ENCODE measurements at regions not wholly inside any gene's neighbourhood (a gene's known extent, or its start where the extent isn't known, plus 50 kb on each side); places are given as distances from the start of the nearest gene placed in this dataset.

DNA sequence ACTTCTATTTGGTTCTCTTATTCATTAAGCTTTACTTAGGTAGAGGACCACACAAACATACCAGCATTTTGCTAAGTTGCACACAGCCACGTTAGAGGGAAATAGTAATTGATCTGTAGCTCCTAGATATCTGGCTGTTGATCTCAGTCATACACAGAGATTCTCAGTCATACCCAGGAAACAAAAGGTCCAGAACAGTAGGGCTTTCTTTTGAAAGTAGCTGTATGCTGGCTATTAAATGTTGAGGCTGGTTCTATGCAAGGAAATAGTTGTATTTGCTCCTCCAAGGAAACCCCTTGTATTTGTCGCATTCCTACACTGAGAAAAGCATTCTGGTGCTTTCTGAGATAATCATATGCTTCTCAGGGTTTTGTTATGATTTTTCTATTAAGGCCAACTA, 523.8 kb downstream of the SOX2 start:
- Histone ChIP-seq H3K4me1 (ENCODE audit: insufficient read depth, low read length, poor library complexity, severe bottlenecking) (peaks cover 14% of the 10 kb centered on the region), H3K79me2 (ENCODE audit: insufficient read depth, low read depth, low read length) (no peaks in the 10 kb centered on the region), H3K4me3 (ENCODE audit: low read depth, low read length, poor library complexity, severe bottlenecking) (no peak overlapping the region), H3K27ac (ENCODE audit: low read depth, low read length, poor library complexity, severe bottlenecking) (no peak overlapping the region), H3K4me2 (ENCODE audit: low read length) (no peak overlapping the region), H3K36me3 (ENCODE audit: insufficient read depth, low read length) (no peaks in the 10 kb centered on the region), H2AFZ (ENCODE audit: low read length) (no peak overlapping the region; the same call in 1 of the 2 replicates), H3K9me3 (ENCODE audit: low read length) (no peaks in the 10 kb centered on the region), H3K9me2 (ENCODE audit: insufficient read depth, low read length) (no peaks in the 10 kb centered on the region), H4K20me1 (ENCODE audit: insufficient read depth, low read length) (no peaks in the 10 kb centered on the region)
- no TSS peak for BruUV-seq (replicated peaks)
- ChIA-PET CTCF (ENCODE audit: unreplicated experiment) (interaction anchor here (0.9 kb wide), 1 partner anchor 13 kb away, joined by 3 read pairs; no protein-coding TSS in a partner anchor), POLR2A (interaction anchor here (0.5 to 0.7 kb wide), 4 partner anchors 116 to 1106 kb away, joined by 3 read pairs; no protein-coding TSS in a partner anchor)
- DNase-seq (ENCODE audit: low spot score) = no peak
- intact Hi-C loops (cut with micrococcal nuclease; ENCODE audit: unreplicated experiment) = no loop called here
- TF ChIP-seq, protein P1, sequence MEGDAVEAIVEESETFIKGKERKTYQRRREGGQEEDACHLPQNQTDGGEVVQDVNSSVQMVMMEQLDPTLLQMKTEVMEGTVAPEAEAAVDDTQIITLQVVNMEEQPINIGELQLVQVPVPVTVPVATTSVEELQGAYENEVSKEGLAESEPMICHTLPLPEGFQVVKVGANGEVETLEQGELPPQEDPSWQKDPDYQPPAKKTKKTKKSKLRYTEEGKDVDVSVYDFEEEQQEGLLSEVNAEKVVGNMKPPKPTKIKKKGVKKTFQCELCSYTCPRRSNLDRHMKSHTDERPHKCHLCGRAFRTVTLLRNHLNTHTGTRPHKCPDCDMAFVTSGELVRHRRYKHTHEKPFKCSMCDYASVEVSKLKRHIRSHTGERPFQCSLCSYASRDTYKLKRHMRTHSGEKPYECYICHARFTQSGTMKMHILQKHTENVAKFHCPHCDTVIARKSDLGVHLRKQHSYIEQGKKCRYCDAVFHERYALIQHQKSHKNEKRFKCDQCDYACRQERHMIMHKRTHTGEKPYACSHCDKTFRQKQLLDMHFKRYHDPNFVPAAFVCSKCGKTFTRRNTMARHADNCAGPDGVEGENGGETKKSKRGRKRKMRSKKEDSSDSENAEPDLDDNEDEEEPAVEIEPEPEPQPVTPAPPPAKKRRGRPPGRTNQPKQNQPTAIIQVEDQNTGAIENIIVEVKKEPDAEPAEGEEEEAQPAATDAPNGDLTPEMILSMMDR (conservative IDR thresholded peaks at IDR 0.05; ENCODE audit: low read length) = no peak
- no peak for TF ChIP-seq EZH2phosphoT487 (IDR thresholded peaks at IDR 0.05; ENCODE audit: borderline replicate concordance, low read depth, low read length)

GRCh38 chr3:182238126-182238525, 526.4 kb downstream of the SOX2 start:
- H3K4me3 ChIP-seq (ENCODE audit: low read depth, low read length, poor library complexity, severe bottlenecking) = no peak overlapping the region
- intact Hi-C loops (cut with micrococcal nuclease; ENCODE audit: unreplicated experiment) = no loop called here
- H3K4me1 ChIP-seq (ENCODE audit: insufficient read depth, low read length, poor library complexity, severe bottlenecking) = peaks cover 14% of the 10 kb centered on the region
- POLR2A ChIA-PET = interaction anchor here (0.7 to 1.0 kb wide), 3 partner anchors 11 to 23 kb away, joined by 3 to 4 read pairs (median 3); no protein-coding TSS in a partner anchor
- H3K36me3 ChIP-seq (ENCODE audit: insufficient read depth, low read length) = no peaks in the 10 kb centered on the region
- CTCF ChIA-PET (ENCODE audit: unreplicated experiment) = no interaction called here
- no peak overlapping the region for H2AFZ ChIP-seq (ENCODE audit: low read length)
- BruUV-seq (replicated peaks) = no TSS peak
- H3K9me3 ChIP-seq (ENCODE audit: low read length) = no peaks in the 10 kb centered on the region
- no peak for DNase-seq (ENCODE audit: low spot score)
- H4K20me1 ChIP-seq (ENCODE audit: insufficient read depth, low read length) = no peaks in the 10 kb centered on the region
- no peaks in the 10 kb centered on the region for H3K79me2 ChIP-seq (ENCODE audit: insufficient read depth, low read depth, low read length)
- H3K4me2 ChIP-seq (ENCODE audit: low read length) = no peak overlapping the region
- no peaks in the 10 kb centered on the region for H3K9me2 ChIP-seq (ENCODE audit: insufficient read depth, low read length)
- no peak overlapping the region for H3K27ac ChIP-seq (ENCODE audit: low read depth, low read length, poor library complexity, severe bottlenecking)
- TF ChIP-seq, protein P1 (conservative IDR thresholded peaks at IDR 0.05; ENCODE audit: low read length) = no peak
- TF ChIP-seq EZH2phosphoT487 (IDR thresholded peaks at IDR 0.05; ENCODE audit: borderline replicate concordance, low read depth, low read length) = no peak

- intact Hi-C loops (cut with micrococcal nuclease; ENCODE audit: unreplicated experiment) = no loop called here
- BruUV-seq (replicated peaks) = no TSS peak
- Histone ChIP-seq H3K36me3 (ENCODE audit: insufficient read depth, low read length) (no peaks in the 10 kb centered on the region), H4K20me1 (ENCODE audit: insufficient read depth, low read length) (no peaks in the 10 kb centered on the region), H3K79me2 (ENCODE audit: insufficient read depth, low read depth, low read length) (no peaks in the 10 kb centered on the region), H2AFZ (ENCODE audit: low read length) (no peak overlapping the region), H3K27ac (ENCODE audit: low read depth, low read length, poor library complexity, severe bottlenecking) (no peak overlapping the region), H3K9me3 (ENCODE audit: low read length) (no peaks in the 10 kb centered on the region), H3K4me1 (ENCODE audit: insufficient read depth, low read length, poor library complexity, severe bottlenecking) (peaks cover 14% of the 10 kb centered on the region), H3K9me2 (ENCODE audit: insufficient read depth, low read length) (no peaks in the 10 kb centered on the region), H3K4me3 (ENCODE audit: low read depth, low read length, poor library complexity, severe bottlenecking) (no peak overlapping the region), H3K4me2 (ENCODE audit: low read length) (no peak overlapping the region)
- TF ChIP-seq EZH2phosphoT487 (IDR thresholded peaks at IDR 0.05; ENCODE audit: borderline replicate concordance, low read depth, low read length) = no peak
- TF ChIP-seq, protein P1 (conservative IDR thresholded peaks at IDR 0.05; ENCODE audit: low read length) = no peak
- CTCF ChIA-PET (ENCODE audit: unreplicated experiment) = no interaction called here
- POLR2A ChIA-PET = interaction anchor here (0.6 kb wide), 2 partner anchors 24 to 469 kb away, joined by 5 to 6 read pairs; no protein-coding TSS in a partner anchor
- no peak for DNase-seq (ENCODE audit: low spot score)
Observed at GRCh38 chr3:182239316-182239715, 527.6 kb downstream of the SOX2 start.
